H1 (cell line): ENCODE measurements at regions not wholly inside any gene's neighbourhood (a gene's known extent, or its start where the extent isn't known, plus 50 kb on each side); places are given as distances from the start of the nearest gene placed in this dataset.
A peak's percentile ranks its signal among the peaks of the same experiment; 100 is the strongest.

ENCODE experiments used
- CTCF ChIA-PET: fragments of 300-600 bp; sonication (Branson Sonifier 250); formaldehyde crosslinking; loops from one replicate; lab custom pipeline; 2021; ENCODE audit not compliant: partially characterized antibody; lab: Charles Lee
- POLR2A ChIA-PET: fragments of 300-600 bp; sonication (Branson Sonifier 250); formaldehyde crosslinking; loops from one replicate; lab custom pipeline; 2021; ENCODE audit warnings: inconsistent platforms; ENCODE audit not compliant: partially characterized antibody; lab: Charles Lee
- DNase-seq, 2 experiments: peaks; one replicate each; pipeline versions ENCODE4 v3.0.0 to v3.0.0-alpha.2; 2010 to 2022; ENCODE audit warnings: low spot score in 2 of 2, low read depth in 1 of 2, mixed read lengths in 1 of 2
- FAIRE-seq: peaks from 2 replicates; lab custom pipeline; 2011; peaks lifted over from hg19 to GRCh38; lab: Jason Lieb, UNC
- H2AFZ ChIP-seq: 2 replicates; pipeline ENCODE4 v1.8.1; 2012; ENCODE audit warnings: low read length, inconsistent platforms
- H2AK5ac ChIP-seq: 2 replicates; pipeline ENCODE4 v1.6.1; 2013; ENCODE audit warnings: low read depth, low read length
- H2BK120ac ChIP-seq: replicated peaks from 2 replicates; pipeline ENCODE3; 2013; ENCODE audit warnings: low read depth, low read length, inconsistent platforms
- H2BK12ac ChIP-seq: 2 replicates; pipeline ENCODE4 v1.6.1; 2013; ENCODE audit warnings: low read depth, low read length
- H2BK15ac ChIP-seq: 2 replicates; pipeline ENCODE4 v1.6.1; 2013; ENCODE audit warnings: low read length
- H2BK20ac ChIP-seq: 2 replicates; pipeline ENCODE4 v1.6.1; 2013; ENCODE audit warnings: low read length
- H2BK5ac ChIP-seq: 2 replicates; pipeline ENCODE4 v1.6.1; 2013; ENCODE audit warnings: low read depth, low read length
- H3K14ac ChIP-seq: 2 replicates; pipeline ENCODE4 v1.6.1; 2013; ENCODE audit warnings: inconsistent platforms; ENCODE audit not compliant: insufficient read length
- H3K18ac ChIP-seq: 2 replicates; pipeline ENCODE4 v1.6.1; 2013; ENCODE audit warnings: low read length; ENCODE audit errors: extremely low read depth
- H3K23ac ChIP-seq: 2 replicates; pipeline ENCODE4 v1.6.1; 2013; ENCODE audit warnings: inconsistent platforms; ENCODE audit not compliant: insufficient read length
- H3K23me2 ChIP-seq: 2 replicates; pipeline ENCODE4 v1.6.1; 2013; ENCODE audit warnings: low read depth, low read length
- H3K27ac ChIP-seq: 2 replicates; pipeline ENCODE4 v1.6.1; 2011; ENCODE audit warnings: low read depth, low read length, inconsistent platforms
- H3K27me3 ChIP-seq, 4 experiments: replicated peaks in 1 of 4; 1 replicate in 1 of 4; 2 replicates in 3 of 4; pipeline versions ENCODE4 v1.6.1 to v1.8.1; 2011 to 2013; ENCODE audit warnings: low read length in 3 of 4, mild to moderate bottlenecking in 3 of 4, inconsistent platforms in 2 of 4, mixed read lengths in 2 of 4, moderate library complexity in 1 of 4; ENCODE audit not compliant: control insufficient read depth in 3 of 4, insufficient read depth in 3 of 4; ENCODE audit errors: extremely low read depth in 1 of 4
- H3K36me3 ChIP-seq, 4 experiments: 2 replicates each; pipeline versions ENCODE4 v1.6.1 to v1.8.1; 2011 to 2013; ENCODE audit warnings: mild to moderate bottlenecking in 4 of 4, low read length in 3 of 4, moderate library complexity in 2 of 4, control low read depth in 1 of 4, inconsistent platforms in 1 of 4; ENCODE audit not compliant: insufficient read depth in 4 of 4, control insufficient read depth in 2 of 4
- H3K4ac ChIP-seq: replicated peaks from 2 replicates; pipeline ENCODE3; 2013; ENCODE audit warnings: low read length, low read depth, mixed read lengths, inconsistent platforms; ENCODE audit not compliant: insufficient read length
- H3K4me1 ChIP-seq, 4 experiments: replicated peaks in 1 of 4; 1 replicate in 1 of 4; 2 replicates in 3 of 4; pipeline versions ENCODE4 v1.6.1 to v1.8.1; 2011 to 2013; ENCODE audit warnings: low read length in 3 of 4, inconsistent platforms in 2 of 4, mixed read lengths in 1 of 4; ENCODE audit not compliant: insufficient read depth in 4 of 4, control insufficient read depth in 3 of 4
- H3K4me2 ChIP-seq, 2 experiments: 2 replicates each; pipeline versions ENCODE4 v1.6.1 to v1.8.1; 2011 to 2013; ENCODE audit warnings: low read depth in 2 of 2, low read length in 2 of 2, control low read depth in 1 of 2, inconsistent platforms in 1 of 2, mild to moderate bottlenecking in 1 of 2; ENCODE audit not compliant: insufficient read depth in 1 of 2
- H3K4me3 ChIP-seq, 4 experiments: fragments of 200-600, 300-600 bp in 1 of 4; sonication (generic), shearing (Covaris generic), sonication (Bioruptor Twin) in 1 of 4; 2 replicates each; pipeline versions ENCODE4 v1.5.1 to v1.8.1; 2011 to 2016; ENCODE audit warnings: low read length in 4 of 4, low read depth in 3 of 4, control low read depth in 2 of 4, inconsistent platforms in 2 of 4, mild to moderate bottlenecking in 2 of 4, mixed read lengths in 1 of 4, moderate library complexity in 1 of 4; ENCODE audit not compliant: insufficient read depth in 2 of 4; ENCODE audit errors: extremely low read depth in 1 of 4
- H3K56ac ChIP-seq: replicated peaks from 2 replicates; pipeline ENCODE3; 2013; ENCODE audit warnings: low read depth, mild to moderate bottlenecking, mixed read lengths, low read length, inconsistent platforms; ENCODE audit not compliant: insufficient read length
- H3K79me1 ChIP-seq: 2 replicates; pipeline ENCODE4 v1.6.1; 2013; ENCODE audit warnings: low read depth, low read length, control low read depth
- H3K79me2 ChIP-seq, 2 experiments: 2 replicates each; pipeline versions ENCODE4 v1.6.1 to v1.8.1; 2012 to 2013; ENCODE audit warnings: low read length in 2 of 2, mild to moderate bottlenecking in 2 of 2, inconsistent platforms in 1 of 2; ENCODE audit not compliant: insufficient read depth in 2 of 2, control insufficient read depth in 1 of 2
- H3K9ac ChIP-seq, 4 experiments: replicated peaks in 1 of 4; 1 replicate in 1 of 4; 2 replicates in 3 of 4; pipeline versions ENCODE4 v1.6.1 to v1.8.1; 2011 to 2013; ENCODE audit warnings: low read depth in 3 of 4, low read length in 3 of 4, control low read depth in 2 of 4, mild to moderate bottlenecking in 2 of 4, moderate library complexity in 2 of 4, inconsistent platforms in 1 of 4; ENCODE audit errors: extremely low read depth in 1 of 4
- H3K9me3 ChIP-seq, 2 experiments: 2 replicates each; pipeline versions ENCODE4 v1.6.1 to v1.8.1; 2012 to 2013; ENCODE audit warnings: mild to moderate bottlenecking in 2 of 2, moderate library complexity in 2 of 2, control low read depth in 1 of 2, inconsistent platforms in 1 of 2, low read depth in 1 of 2, low read length in 1 of 2, mixed read lengths in 1 of 2; ENCODE audit not compliant: insufficient read depth in 2 of 2
- H4K20me1 ChIP-seq, 2 experiments: replicated peaks in 1 of 2; 2 replicates each; pipeline versions ENCODE3 to v1.8.1; 2011 to 2013; ENCODE audit warnings: inconsistent platforms in 2 of 2, low read length in 2 of 2, mild to moderate bottlenecking in 1 of 2; ENCODE audit not compliant: insufficient read depth in 2 of 2, control insufficient read depth in 1 of 2
- H4K5ac ChIP-seq: 2 replicates; pipeline ENCODE4 v1.6.1; 2013; ENCODE audit warnings: low read length, low read depth, mixed read lengths, inconsistent platforms; ENCODE audit not compliant: insufficient read length
- H4K8ac ChIP-seq: 2 replicates; pipeline ENCODE4 v1.8.0; 2013; ENCODE audit warnings: mild to moderate bottlenecking, moderate library complexity, low read length, inconsistent platforms; ENCODE audit not compliant: insufficient read depth; ENCODE audit errors: extremely low read depth
- H4K91ac ChIP-seq: replicated peaks from 2 replicates; pipeline ENCODE3; 2013; ENCODE audit warnings: low read length, mixed read lengths, inconsistent platforms; ENCODE audit not compliant: insufficient read length
- ATF2 ChIP-seq: IDR thresholded peaks from 2 replicates; pipeline ENCODE4 v1.6.1; 2012; ENCODE audit warnings: low read length, inconsistent platforms
- CBX5 ChIP-seq: fragments of 300-800, 300-1000 bp; sonication (generic); IDR thresholded peaks from 2 replicates; pipeline ENCODE4 v1.7.1; 2016; ENCODE audit warnings: antibody characterized with exemption, low read length, low read depth
- CTBP2 ChIP-seq: IDR thresholded peaks from 2 replicates; pipeline ENCODE4 v1.7.0; 2011; ENCODE audit warnings: borderline replicate concordance, mild to moderate bottlenecking, moderate library complexity, mixed read lengths, low read length; ENCODE audit not compliant: insufficient read depth, insufficient read length
- GTF2F1 ChIP-seq: IDR thresholded peaks from 2 replicates; pipeline ENCODE4 v1.6.1; 2012; ENCODE audit warnings: low read depth, low read length, improper control_type of control experiment, borderline replicate concordance
- KDM1A ChIP-seq: fragments of 200-600, 300-600 bp; sonication (generic); IDR thresholded peaks from 2 replicates; pipeline ENCODE4 v1.7.1; 2016; ENCODE audit warnings: mild to moderate bottlenecking, low read length, borderline replicate concordance
- MAX ChIP-seq: IDR thresholded peaks from 2 replicates; pipeline ENCODE4 v1.6.1; 2012; ENCODE audit warnings: inconsistent platforms
- POLR2AphosphoS5 ChIP-seq: IDR thresholded peaks from 2 replicates; pipeline ENCODE4 v1.6.1; 2011; ENCODE audit warnings: low read depth, low read length
- RNF2 ChIP-seq: fragments of 200-900, 300-1000 bp; sonication (generic); IDR thresholded peaks from 2 replicates; pipeline ENCODE4 v1.7.1; 2016; ENCODE audit warnings: borderline replicate concordance, low read depth, mild to moderate bottlenecking, antibody characterized with exemption, low read length; ENCODE audit not compliant: poor library complexity, severe bottlenecking; ENCODE audit errors: missing control alignments
- SAP30 ChIP-seq: fragments of 300-600 bp; sonication (generic); IDR thresholded peaks from 2 replicates; pipeline ENCODE4 v1.7.1; 2012; ENCODE audit warnings: low read length, moderate library complexity, mild to moderate bottlenecking, inconsistent platforms; ENCODE audit not compliant: insufficient read depth, insufficient replicate concordance
- SP4 ChIP-seq: IDR thresholded peaks from 2 replicates; pipeline ENCODE4 v1.6.1; 2012; ENCODE audit warnings: low read length, inconsistent platforms
- TCF12 ChIP-seq: IDR thresholded peaks from 2 replicates; pipeline ENCODE4 v1.6.1; 2011; ENCODE audit warnings: low read depth, mild to moderate bottlenecking, low read length
- WGBS, 2 experiments: shearing (Covaris generic) in 1 of 2; methylation state at CpG; one replicate each; pipeline versions ENCODE4 v1.1.6 to v1.1.7; 2013 to 2015; ENCODE audit warnings: low lambda C conversion rate in 2 of 2, mixed read lengths in 2 of 2, inconsistent platforms in 1 of 2, low coverage in 1 of 2, missing lambda C conversion rate in 1 of 2; ENCODE audit not compliant: insufficient replicate concordance in 2 of 2, insufficient coverage in 1 of 2, insufficient read length in 1 of 2; ENCODE audit errors: extremely low coverage in 1 of 2, missing lambda C conversion rate in 1 of 2; 5-methylcytosine and 5-hydroxymethylcytosine counted together

- DNase-seq (no peak), FAIRE-seq (no peak)
- no peaks in the 10 kb centered on the region for H3K36me3 ChIP-seq
- no peak overlapping the region for H3K14ac ChIP-seq
- no peaks in the 10 kb centered on the region for H3K79me2 ChIP-seq
- no peak overlapping the region for H3K56ac ChIP-seq
- no peak overlapping the region for H4K91ac ChIP-seq
- no peak overlapping the region for H3K4me2 ChIP-seq
- no peak overlapping the region for H2BK5ac ChIP-seq
- H3K4me1 ChIP-seq: no peaks in the 10 kb centered on the region
- no peak overlapping the region for H3K9ac ChIP-seq
- no peaks in the 10 kb centered on the region for H3K27me3 ChIP-seq
- no peak overlapping the region for H3K23ac ChIP-seq
- no peaks in the 10 kb centered on the region for H3K9me3 ChIP-seq
- POLR2A ChIA-PET: no interaction called here
- 0 out of 2 replicates have a peak overlapping the region, but pooled peaks have one; percentile 18 for H2BK15ac ChIP-seq
- no peak overlapping the region for H4K5ac ChIP-seq
- no peak overlapping the region for H2BK20ac ChIP-seq
- WGBS, 2 experiments: 91% methylated on average over 9 of the region's 9 CpGs; no CpG with 5 or more reads in 1 of the 2 experiments
- no peak overlapping the region for H2AFZ ChIP-seq
- H4K8ac ChIP-seq: no peak overlapping the region
- CTCF ChIA-PET: interaction anchor here (1.3 to 1.5 kb wide), 2 partner anchors 14 to 47 kb away, joined by 4 read pairs; no protein-coding TSS in a partner anchor
- no peak overlapping the region for H2AK5ac ChIP-seq
- no peak overlapping the region for H3K18ac ChIP-seq
- no peak overlapping the region for H2BK12ac ChIP-seq
- no peak overlapping the region for H3K4me3 ChIP-seq
- no peak overlapping the region for H3K27ac ChIP-seq
- no peaks in the 10 kb centered on the region for H3K79me1 ChIP-seq
- no peaks in the 10 kb centered on the region for H4K20me1 ChIP-seq
- no peaks in the 10 kb centered on the region for H3K23me2 ChIP-seq
- H3K4ac ChIP-seq: no peak overlapping the region
- H2BK120ac ChIP-seq: no peak overlapping the region
- TF ChIP-seq SAP30 (no peak), KDM1A (no peak), CBX5 (no peak), MAX (no peak), POLR2AphosphoS5 (no peak), RNF2 (no peak), TCF12 (no peak), SP4 (no peak), CTBP2 (no peak), ATF2 (no peak), GTF2F1 (no peak)
Observed at GRCh38 chr14:78075555-78076277, 94.5 kb upstream of the NRXN3 start.
